C4-2B (cell line): ENCODE measurements at regions not wholly inside any gene's neighbourhood (a gene's known extent, or its start where the extent isn't known, plus 50 kb on each side); places are given as distances from the start of the nearest gene placed in this dataset.

Source experiments
- H3K27ac ChIP-seq: fragments of 450-650 bp; 2 replicates; pipeline ENCODE4 v1.5.1; 2017
- ZFX ChIP-seq: fragments of 450-650 bp; IDR thresholded peaks from 2 replicates; pipeline ENCODE4 v1.6.1; 2017
- TF ChIP-seq, protein P1 (sequence below): fragments of 450-650 bp; conservative IDR thresholded peaks from 2 replicates; pipeline ENCODE4 v1.5.1; 2017; ENCODE audit warnings: mild to moderate bottlenecking

DNA sequence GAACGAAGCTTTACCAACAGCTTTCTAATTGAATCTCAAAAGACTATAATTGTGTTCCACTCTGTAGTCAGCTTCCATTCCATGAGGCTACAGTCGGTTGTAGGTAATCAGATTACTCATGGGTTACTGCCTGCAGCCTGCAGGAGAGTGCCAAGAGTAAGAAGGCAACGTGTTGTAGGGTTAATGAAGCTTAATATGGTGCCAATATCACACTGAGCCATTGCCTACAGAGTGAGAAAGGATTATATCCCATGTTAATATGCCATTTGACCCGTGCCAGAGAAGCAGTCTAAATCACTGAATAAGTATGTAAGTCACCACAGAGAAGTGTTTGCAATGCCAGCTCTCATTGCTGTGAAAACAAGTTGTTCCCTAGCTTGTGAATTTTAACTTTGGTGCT lies 734.5 kb upstream of the ACVR2A start:
- H3K27ac ChIP-seq = no peak overlapping the region
- TF ChIP-seq, protein P1, sequence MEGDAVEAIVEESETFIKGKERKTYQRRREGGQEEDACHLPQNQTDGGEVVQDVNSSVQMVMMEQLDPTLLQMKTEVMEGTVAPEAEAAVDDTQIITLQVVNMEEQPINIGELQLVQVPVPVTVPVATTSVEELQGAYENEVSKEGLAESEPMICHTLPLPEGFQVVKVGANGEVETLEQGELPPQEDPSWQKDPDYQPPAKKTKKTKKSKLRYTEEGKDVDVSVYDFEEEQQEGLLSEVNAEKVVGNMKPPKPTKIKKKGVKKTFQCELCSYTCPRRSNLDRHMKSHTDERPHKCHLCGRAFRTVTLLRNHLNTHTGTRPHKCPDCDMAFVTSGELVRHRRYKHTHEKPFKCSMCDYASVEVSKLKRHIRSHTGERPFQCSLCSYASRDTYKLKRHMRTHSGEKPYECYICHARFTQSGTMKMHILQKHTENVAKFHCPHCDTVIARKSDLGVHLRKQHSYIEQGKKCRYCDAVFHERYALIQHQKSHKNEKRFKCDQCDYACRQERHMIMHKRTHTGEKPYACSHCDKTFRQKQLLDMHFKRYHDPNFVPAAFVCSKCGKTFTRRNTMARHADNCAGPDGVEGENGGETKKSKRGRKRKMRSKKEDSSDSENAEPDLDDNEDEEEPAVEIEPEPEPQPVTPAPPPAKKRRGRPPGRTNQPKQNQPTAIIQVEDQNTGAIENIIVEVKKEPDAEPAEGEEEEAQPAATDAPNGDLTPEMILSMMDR = no peak
- no peak for TF ChIP-seq ZFX

DNA sequence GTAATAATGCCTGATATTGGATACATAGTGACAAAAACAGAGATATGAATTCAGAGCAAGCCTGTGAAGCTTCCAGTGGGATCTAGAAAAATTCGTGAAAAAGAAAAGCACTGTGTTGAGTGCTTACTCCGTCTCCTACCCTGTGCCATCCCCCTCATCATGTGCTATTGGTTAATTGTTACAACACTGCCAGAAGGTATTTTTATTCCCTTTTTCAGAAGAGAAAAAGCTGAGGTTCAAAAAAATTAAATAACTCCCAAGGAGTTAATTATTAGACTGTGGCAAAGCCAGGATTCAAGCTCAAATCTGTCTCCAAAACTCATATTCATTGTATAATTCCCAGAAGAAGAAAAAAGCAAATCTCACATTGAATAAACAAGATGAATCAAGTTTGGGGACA lies 735.5 kb upstream of the ACVR2A start:
- no peak overlapping the region for H3K27ac ChIP-seq
- no peak for TF ChIP-seq ZFX
- TF ChIP-seq, protein P1 = no peak

DNA sequence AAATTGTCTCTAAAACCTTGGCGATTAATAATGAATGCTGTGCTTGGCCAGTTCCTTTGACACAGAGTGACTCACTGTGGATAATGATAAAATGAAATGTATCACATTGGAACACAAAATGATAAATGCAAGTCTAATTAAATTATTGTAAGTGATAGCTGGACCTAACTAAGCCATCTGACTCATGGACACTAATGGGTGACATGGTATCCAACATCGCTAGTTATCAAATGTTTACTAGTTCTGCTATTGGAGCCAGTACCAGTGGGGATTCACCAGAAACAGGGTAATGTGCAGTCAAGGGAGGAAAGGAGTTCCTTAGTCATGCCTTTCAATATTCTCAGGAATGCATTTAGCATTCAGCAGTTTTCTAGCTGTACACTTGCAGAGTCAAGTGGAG lies 736.3 kb upstream of the ACVR2A start:
- TF ChIP-seq ZFX = no peak
- TF ChIP-seq, protein P1 = no peak

DNA sequence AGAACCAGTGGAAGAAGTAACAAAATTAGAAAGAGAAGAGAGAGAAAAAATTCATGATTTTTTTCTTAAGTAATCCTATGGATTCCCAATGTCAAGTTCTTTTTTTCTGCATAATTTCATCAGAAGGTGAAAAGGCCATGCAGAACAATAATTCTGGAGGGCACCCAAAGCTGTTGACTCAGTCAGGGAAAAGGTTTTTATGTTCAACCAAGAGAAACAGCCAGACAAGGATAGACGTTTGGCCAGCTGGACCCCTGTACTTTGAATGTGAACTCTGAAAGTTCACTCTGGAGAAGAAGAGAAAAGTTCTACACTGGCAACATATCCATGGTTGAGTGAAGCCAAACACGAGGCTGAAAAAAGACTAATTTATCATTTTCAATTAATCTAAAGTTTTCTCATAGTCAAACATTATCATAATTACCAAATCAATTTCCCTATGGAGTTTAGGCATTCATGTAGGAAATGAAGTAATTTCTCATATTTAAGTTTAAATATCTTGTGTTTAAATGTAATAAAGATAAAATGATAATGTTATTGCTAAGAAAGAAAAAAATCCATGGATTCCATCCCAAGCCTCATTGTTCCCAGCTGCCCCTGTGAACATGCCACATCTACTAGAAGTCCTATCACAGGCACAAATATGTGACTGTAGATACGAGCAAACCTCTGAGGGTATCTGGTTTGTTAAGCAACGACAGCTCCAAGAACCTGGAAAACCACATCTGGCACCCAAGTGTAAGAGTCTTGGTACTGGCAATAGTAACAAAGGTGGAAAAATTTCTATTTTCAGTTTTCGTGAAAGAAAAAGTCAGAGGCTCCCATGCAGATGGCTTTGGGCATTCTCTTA lies 742.7 kb upstream of the ACVR2A start:
- H3K27ac ChIP-seq = no peak overlapping the region
- TF ChIP-seq, protein P1 = no peak
- no peak for TF ChIP-seq ZFX

More for the DNA sequence above, 736.3 kb upstream of the ACVR2A start:
- H3K27ac ChIP-seq = no peak overlapping the region

DNA sequence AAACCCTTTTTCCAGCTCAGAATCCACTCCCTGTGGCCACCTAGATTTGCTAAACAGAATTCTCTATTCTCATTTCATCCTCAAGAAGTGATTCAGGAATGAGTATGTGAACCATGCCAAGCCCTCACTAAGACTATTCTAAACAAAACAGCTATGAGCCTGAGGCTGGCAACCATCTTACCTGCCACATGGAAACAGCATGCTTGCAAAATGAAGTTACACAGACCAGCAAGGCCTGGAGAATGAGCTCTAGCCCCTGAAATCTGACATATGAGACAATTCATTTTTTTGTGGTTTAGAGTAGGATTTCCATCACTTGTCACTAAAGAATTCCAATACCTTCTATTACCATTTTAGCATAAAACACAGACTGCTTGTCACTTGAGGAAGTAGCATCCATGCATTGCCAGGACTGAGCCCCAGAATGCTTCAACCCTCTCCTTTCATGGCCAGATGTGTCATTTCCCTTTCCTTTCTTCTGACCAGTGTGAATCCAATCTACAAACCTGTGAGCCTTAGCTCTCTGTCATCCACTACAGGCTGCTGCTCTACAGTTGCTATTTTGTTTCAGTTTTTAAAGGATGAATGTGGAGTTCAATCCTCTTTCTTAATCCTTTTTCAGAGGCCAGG lies 744.3 kb upstream of the ACVR2A start:
- H3K27ac ChIP-seq = no peak overlapping the region
- no peak for TF ChIP-seq ZFX
- TF ChIP-seq, protein P1 = no peak

DNA sequence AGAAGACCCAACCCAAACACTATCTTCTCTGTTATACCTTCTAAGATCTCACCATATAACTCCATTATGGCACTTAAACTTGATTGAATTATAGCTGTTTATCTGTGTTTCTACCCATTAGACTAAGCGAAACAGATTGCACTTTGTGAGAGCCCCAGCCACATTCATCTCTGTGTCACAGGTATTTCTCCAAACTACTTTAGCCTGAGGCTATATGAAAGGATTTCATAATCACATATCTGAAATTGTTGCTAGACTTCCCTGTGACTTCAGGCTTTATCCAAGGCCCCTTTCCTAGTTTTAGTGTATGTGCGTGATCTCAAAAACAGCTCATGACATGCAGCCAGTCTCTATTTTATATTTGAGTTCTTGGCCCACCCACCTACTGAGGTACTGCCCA lies 745.0 kb upstream of the ACVR2A start:
- TF ChIP-seq, protein P1 = no peak
- TF ChIP-seq ZFX = no peak
- H3K27ac ChIP-seq = no peak overlapping the region

DNA sequence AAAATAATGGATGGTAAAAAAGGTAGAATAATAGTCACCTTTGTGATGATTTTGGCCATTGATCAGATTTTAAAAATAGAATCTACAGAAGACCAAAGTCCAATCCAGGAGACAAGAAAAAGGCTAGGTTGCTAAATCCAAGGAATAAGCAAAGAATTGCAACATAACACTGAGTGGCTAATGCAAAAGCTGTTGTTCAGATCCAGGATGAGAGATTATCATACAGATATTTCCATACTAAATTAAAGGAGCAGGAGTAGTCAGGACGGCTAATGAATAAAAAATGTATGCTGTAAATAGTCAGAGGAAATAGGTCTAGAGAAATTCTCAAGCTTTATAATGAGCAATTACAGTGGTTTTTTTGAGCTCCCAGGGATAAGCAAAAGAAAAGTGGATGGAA lies 745.9 kb upstream of the ACVR2A start:
- no peak overlapping the region for H3K27ac ChIP-seq

More for the DNA sequence above, 745.9 kb upstream of the ACVR2A start:
- TF ChIP-seq, protein P1 = no peak
- no peak for TF ChIP-seq ZFX
